Activated naive CD4-positive, alpha-beta T cell (primary cell): ENCODE measurements at regions not wholly inside any gene's neighbourhood (a gene's known extent, or its start where the extent isn't known, plus 50 kb on each side); places are given as distances from the start of the nearest gene placed in this dataset.

Experiments used
- DNase-seq, 4 experiments: peaks; one replicate each; lab custom pipeline; 2025; lab: John Stamatoyannopoulos, UW

DNA sequence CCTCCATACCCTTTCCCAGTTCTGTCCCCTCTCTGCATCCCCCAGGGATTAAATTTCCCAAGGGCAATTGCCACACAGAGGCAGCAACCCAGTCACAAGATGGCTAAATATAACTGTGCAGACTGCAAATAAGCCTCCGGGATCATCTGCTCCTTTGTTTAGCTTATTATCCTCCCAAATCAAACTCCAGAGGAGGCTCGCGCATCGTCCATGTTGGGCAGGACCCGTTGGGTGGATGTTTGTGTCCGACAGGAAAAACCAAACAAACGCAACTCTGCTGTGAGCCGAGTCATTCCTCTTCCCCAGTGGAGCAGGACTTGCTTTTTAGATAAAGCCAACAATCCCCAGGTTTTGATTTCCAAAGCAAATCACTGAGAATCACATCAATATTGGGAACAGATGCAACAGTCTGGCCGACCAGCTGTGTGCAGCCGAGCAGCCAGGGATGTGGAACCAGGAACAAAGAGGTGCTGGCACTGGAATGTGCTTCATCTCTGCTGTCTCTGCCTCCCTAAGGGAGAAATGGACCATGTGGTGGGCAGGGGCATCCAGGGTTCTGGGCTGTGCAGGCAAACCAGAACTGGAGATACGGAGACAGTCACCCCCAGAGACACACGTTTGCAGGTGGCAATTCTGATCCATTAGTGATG is 89.8 kb downstream of the PTTG1 start:
- no peak for DNase-seq
